GM21367 (cell line): ENCODE measurements at regions not wholly inside any gene's neighbourhood (a gene's known extent, or its start where the extent isn't known, plus 50 kb on each side); places are given as distances from the start of the nearest gene placed in this dataset.
"Not testable (repeated sequence)": the region's sequence is repeated elsewhere in the genome, so short reads cannot be mapped to it uniquely, and the experiment has no call there.

Experiments used
- ATAC-seq: cut with Tn5 transposase; IDR thresholded peaks from one replicate; pipeline ENCODE4 v1.9.1; 2021; ENCODE audit not compliant: unreplicated experiment

DNA sequence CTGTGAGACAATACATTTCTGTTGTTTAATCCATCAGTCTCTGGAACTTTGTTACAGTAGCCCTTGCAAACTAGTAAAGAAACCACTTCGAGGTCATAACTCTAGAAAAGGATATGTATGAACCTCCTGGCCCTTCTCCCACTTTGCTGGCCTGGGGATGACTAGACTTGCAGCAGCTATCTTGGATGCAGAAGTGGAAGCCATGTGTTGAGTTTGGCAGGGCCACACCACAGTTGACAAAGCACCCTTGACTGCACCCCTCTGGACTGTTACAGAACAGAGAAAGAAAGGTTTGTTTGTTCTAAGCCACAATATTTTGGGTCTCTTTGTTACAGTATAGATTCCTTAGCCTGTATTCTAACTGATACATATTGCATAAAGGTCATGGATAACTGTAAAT lies 183.2 kb upstream of the TAS2R1 start:
- no peak for ATAC-seq

DNA sequence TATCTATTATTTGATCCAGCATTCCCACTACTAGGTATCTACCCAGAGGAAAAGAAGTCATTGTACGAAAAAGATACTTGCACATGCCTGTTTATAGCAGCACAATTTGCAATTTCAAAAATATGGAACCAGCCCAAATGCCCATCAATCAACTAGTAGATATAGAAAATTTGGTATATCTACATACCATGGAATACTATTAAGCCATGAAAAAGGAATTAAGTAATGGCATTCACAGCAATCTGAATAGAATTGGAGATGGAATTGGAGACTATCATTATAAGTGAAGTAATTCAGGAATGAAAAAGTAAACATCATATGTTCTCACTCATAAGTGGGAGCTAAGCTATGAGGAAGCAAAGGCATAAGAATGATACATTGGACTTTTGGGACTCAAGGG lies 177.2 kb upstream of the TAS2R1 start:
- ATAC-seq: not testable (repeated sequence)

DNA sequence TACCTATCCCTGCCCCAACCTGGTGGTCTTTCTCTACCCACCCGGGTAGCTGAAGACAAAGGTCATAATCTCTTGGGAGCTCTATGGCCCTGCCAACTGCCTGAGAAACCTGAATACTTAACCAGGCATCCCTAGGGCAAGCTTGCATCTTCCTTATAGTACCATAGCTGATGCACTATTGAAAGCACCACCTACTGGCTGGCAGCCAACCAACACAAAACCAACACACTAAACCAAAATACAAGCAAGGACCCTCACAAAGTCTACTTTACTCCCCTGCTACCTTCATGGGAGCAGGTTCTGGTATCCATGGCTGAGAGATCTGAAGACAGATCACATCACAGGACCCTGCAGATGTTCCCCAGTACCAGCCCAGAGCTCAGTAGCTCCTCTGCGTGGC lies 171.8 kb upstream of the TAS2R1 start:
- ATAC-seq: no peak

DNA sequence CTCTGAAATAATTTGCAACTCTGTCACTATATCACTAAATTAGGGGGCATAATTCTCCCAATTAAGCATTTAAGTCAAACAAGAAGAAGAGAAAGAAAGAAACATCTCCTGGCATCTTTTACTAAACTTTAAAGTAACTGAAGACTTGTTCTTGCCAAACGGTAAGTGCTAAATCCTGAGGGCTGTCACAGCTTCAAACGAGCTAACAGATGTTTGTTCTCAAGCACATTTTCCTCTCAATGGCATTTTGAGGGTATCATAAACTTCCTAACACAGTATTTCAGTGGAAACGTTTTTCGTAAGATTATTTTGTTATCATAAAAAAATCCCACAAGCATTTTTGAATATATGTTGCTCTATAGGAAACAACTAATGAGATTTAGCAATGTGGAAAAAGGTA lies 169.5 kb upstream of the TAS2R1 start:
- no peak for ATAC-seq

DNA sequence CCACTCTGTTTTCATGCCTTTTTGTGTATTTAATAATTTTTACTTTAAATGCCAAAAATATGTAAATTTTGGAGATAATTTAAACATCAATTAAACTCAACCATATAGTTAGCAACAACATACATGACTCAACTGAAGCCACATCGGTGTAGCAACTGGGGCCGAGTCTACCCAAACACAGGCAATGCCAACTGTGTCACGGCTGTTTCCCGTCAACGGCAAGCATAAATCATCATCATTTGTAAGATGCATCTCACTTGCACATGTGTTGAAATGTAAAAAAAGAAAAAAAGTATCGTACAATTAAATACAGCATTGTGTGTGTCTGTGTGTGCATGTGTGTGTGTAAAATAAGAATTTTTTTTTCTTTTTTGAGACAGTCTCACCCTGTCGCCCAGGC lies 160.1 kb upstream of the TAS2R1 start:
- no peak for ATAC-seq

DNA sequence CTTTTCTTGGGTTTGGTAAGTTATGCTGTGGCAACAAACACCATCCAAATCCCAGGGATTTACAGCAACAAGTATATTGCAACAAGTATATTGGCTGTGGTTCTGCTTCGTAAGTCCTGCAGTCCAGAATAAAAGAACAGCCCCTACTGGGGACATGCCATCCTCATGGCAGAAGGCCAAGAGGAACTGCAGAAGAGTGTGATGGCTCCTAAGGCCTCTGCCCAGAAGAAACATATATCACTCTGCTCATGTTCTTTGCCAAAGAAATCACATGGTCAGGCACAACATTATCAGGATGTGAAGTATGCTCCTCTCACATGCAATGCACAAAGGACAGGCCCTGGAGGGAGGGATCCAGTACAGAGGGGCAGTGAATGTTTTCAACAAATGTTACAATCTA lies 159.6 kb upstream of the TAS2R1 start:
- ATAC-seq: no peak

DNA sequence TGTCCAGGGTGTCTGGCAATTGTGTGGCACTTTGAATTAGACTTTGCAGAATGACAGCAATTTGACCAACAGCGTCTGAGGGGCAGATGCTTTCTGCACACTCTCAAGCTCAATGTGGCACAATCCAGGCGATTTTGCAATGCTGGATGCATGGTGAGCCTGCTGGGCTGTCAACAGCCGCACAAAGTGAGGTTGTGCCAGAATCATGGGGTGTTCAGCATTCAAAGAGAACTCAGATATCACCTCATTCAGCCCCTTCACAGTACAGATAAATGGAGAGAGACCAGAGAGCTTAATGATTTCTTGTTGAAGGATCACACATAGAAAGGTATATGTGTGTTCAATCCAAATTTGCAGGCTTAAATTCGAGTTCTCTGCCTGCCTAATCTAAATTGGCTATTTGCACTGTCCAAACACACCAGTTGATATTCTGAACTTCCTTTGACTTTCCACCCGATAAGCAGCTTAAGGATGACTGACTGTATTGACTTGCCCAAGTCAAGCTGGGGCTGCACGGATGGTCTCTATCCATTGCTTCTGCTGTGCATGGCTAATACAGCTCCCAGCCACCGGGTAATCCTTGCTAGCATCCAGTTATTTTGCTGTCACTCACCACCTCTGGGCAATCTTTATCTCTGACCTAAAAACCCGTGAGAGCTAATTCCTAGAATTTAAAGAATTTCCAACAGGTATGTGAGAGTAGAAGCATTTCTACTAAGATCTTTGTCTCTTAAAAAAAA lies 157.9 kb upstream of the TAS2R1 start:
- no peak for ATAC-seq

DNA sequence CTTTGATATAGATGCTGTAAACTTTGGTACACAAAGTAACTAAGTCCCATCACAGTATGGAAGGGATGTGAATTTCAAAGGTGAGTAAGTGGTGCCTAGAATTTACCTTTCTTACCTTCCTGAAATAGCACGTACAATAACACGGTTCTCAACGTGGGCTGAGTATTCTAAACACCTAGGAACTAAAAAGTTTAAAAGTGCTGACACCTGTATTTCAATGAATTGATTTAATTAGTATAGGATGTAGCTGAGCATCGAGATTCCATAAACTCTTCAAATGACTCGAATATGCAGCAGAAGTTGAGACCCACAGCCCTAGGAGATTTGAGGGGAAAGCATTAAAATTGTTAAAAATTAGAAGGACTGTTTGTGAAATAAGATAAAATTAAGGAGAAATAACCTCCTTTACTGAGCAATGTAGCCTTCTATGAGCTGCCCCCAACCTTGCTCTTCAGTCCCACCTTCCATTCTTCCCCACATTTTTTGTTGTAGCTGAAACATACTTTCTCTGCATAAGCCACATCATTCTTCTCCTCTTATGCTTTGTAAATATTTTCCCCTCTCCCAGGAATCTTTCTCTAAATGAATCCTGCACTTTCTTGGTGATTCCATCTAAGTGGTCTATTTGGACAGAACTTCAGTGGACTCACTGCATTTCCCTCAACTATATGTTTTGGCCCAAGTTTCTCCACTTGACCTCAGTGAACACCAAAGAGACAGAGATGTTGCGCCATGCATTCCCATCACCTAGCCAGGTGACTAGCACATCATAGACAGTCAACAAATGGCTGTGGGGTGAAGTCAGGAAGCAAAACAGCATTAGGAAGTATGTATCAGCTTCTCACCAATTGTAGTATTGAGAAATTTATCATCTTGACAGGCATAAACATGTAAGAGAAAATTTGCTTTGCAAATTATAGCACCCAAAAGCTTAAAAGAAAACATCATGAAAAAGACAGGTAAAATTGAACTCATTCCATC lies 156.5 kb upstream of the TAS2R1 start:
- no peak for ATAC-seq

DNA sequence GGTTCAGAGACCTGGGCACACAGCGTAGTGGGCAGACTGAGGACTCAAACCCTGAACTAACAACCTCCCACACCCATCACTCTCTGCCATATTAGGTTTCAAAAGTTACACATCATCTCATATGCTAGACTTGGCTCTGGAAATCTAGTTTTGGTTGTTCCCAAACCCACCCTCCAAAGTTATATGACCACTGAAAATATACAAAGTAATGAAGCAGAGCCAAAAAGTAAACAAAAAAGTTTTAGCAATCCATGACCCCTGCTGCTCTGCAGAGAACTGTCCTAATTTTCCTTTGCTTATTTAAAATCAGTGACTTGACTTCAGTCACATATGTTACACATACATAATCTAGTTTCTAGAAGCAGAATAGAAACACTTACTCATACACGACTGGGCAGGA lies 155.6 kb upstream of the TAS2R1 start:
- no peak for ATAC-seq

DNA sequence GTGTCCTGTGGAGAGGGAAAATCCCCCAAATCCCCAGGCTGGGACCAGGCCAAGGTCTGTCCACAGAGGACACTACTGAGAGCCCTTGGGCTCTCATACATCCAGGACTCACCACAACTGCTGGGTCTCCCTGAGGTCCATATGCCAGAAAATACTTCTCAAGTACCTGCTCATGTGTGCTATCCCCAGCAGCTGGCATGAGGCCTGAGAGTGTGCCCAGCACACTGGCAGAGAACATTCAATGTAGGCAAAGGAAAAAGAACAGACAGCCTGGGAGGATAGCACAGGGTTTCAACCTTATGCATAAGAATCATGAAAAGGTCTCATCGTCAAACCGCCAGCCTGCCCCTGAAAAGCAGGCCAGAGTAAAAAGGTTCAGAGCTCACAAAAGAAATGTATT lies 154.1 kb upstream of the TAS2R1 start:
- ATAC-seq: no peak

DNA sequence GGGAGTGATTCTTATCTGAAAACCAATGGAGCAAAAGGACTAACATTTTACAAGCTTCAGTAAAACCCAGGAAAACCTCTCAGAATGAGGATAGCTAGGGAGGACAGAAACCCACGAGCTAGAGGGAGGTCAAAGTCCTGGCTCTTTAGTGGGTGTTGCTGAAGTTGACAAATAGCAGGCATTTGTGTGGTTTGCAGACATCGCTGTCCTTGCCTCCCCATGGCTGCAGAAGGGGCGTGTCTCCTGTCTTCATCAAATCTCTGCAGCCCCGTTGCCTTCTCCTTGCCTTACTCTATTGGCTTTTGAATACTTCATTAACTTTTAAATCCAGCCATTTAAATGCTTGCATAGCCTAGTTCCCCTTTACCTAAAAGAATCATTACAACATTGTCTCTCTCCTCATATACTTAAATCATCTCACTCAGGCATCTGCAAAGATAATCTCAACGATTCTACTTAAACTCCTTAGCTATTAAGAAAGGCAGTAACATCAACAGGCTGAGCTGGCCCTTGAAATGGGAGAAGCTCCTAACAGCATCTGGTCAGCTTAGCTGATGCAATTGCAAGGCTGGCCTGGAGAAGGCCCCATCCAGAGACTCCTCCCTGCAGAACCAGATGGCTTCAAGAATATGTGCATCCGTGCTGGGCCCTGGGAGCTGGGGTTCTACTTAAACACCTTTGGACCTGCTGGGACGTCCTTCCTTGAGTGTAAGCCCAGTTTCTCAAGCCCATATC lies 152.8 kb upstream of the TAS2R1 start:
- no peak for ATAC-seq

DNA sequence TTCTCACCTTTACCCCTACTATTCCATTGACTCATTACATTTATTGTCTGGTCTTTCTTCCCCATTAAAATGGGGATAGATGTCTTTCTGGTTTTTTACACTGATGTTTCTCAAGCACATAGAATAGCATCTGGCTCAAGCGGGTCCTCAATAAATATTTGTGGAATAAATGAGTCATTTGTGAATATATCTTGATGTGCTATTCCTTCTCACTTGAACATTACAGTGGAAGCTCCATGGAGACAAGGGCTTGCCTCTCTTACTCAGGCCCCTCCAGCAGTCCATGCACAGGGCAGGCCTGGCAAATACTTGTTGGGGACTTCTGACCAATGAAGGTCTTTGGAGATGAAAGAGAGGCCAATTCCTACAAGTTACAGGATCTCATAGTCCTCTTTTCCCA lies 151.7 kb upstream of the TAS2R1 start:
- no peak for ATAC-seq

DNA sequence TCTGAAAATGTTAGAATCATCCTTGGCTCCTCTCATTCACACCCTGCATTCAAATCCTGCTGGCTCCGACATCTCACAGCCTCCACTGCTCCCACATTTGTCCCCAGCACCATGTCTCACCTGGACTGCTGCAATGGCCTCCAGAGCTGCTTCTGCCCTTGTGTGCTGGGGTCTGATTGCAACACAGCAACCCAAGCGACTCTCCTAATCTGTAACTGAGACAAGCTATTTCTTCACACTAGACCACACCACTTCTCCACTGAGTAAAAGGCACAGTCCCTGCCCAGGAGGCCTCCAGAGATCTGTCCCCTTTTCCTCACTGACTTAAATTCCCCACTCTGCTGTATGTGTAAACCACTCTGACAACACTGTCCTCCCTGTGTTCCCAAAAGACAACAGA lies 151.1 kb upstream of the TAS2R1 start:
- ATAC-seq: no peak

DNA sequence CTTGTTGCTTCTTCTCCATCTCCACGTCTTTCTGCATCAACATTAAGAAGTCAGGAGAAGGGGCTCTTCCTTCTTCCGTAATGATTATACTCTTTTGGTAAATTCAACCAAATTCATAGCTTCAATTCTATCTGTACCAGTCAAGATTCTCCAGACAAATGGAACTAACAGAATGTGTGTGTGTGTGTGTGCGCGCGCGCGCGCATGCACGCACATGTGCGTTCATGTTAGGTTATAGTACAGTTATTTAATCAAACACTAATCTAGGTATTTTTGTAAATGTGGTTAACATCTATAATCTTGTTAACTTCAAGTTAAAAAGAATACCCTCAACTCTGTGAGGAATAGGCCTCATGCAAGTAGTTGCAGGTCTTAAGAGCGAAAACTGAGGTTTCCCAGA lies 150.3 kb upstream of the TAS2R1 start:
- no peak for ATAC-seq

DNA sequence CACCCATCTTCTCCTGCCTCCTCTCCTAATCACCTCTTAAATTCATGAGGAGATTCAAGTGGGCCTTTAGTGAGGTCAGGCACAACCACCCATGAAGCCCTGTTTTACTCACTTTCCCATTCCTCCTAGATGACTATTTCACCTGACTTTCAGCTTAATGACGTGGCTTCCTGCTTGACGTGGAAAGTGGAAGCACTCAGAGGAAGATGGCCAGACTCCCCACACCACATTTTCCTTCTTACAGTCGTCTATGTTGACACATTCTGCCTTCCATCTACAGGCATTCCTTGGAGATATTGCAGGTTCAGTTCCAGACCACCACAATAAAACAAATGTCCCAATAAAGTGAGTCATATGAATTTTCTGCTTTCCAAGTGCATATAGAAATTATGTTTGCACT lies 146.4 kb upstream of the TAS2R1 start:
- no peak for ATAC-seq

DNA sequence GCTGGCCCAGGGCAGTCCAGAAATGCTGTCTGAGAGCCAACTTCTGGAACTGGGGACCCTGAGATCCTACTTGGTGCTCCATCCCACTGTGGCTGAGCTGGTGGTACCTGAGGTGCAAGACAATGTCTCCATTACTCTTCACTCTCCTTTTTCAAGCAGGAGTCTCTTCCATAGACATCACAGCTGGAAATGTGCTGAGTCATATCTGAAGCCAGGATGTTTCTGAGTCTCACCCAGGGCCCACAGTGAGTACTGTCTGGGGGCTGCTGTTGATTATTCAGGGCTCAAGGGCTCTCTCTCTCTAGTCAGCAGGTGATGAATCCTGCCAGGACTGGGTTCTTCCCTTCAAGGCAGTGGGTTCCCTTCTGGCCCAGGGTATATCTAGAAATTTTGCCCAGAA lies 145.2 kb upstream of the TAS2R1 start:
- no peak for ATAC-seq

DNA sequence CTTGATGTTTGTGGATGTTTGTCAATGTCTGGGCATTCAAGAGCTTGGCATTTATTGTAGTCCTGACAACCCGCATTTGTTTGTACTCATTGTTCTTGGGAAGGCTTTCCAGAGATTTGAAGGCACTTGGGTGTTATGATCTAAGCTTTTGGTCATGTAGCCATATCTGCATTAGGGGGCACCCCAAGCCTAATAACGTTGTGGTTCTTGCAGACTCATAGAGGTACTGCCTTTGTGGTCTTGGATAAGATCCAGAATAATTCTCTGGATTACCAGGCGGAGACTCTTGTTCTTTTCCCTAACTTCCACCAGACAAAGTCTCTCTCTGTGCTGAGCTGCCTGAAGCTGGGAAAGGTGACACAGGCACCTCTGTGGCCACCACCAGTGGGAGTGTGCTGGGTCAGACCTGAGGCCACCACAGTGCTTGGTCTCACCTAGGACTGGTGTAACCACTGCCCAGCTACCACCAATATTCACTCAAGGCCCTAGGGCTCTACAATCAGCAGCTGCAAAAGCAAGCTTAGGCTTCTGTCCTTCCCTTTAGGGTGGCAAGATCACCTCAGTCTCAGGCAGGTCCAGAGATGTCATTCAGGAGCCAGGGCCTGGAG lies 144.4 kb upstream of the TAS2R1 start:
- ATAC-seq: no peak

DNA sequence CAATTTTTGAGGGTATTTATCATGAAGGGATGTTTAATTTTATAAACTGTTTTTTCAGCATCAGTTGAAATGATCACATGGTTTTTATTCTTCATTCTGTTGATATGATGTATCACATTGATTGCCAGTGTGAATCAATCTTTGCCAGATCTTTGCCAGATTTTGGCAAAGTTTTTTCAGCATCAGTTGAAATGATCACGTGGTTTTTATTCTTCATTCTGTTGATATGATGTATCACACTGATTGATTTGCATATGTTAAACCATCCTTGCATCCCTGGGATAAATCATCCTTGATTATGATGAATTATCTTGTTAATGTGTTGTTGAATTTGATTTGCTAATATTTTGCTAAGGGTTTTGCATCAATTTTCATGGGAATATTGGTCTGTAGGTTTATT lies 140.9 kb upstream of the TAS2R1 start:
- no peak for ATAC-seq

DNA sequence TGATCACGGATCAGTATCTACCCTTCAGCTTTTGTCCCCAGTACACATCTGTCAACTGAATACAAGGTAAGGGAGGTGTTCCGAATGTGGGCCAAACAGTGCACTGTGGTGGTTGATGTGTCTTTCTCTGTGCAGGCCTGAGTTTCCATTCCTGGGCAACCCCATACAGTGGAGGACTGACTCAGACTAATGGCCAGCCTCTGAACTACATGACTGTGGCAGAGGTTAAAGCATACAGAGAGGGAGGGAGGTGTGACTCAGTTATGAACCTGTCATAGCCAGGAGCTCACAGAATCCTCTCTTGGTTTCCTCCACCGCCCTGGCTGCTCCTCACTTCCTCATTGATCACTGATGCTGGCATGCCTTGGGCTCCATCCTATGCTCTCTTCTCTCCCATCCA lies 136.4 kb upstream of the TAS2R1 start:
- ATAC-seq: no peak

DNA sequence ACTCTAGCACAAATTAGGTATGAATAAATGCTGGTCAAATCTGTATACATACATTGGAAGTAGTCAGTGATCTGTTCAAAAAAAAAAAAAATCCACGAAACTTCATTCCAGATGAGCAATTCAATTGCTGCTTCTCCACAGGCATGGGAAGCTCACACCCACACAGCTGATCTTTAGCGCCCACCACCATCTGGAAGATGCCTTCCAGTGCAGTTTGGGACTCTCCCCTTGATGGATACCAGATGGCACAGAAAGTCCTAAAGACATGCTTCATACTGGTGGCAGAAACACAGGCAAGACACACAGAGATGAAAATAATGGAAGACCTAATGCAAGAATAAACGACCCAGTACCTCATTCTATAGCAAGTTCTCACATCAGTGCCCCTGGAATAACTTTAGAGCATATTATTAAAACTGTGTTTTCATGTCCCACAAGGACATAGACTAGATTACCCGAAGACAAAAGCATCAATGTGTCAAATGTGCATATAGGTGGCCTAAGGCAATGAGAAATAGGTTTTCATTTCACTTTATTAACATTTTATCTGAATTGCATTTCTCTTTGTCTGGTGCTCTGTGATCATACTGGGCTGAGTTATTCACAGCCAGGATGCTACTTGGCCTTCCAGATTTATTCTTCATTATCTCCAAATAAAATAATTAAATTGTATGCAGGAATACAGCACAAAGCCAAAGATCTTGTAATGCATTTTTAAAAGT lies 135.4 kb upstream of the TAS2R1 start:
- no peak for ATAC-seq

DNA sequence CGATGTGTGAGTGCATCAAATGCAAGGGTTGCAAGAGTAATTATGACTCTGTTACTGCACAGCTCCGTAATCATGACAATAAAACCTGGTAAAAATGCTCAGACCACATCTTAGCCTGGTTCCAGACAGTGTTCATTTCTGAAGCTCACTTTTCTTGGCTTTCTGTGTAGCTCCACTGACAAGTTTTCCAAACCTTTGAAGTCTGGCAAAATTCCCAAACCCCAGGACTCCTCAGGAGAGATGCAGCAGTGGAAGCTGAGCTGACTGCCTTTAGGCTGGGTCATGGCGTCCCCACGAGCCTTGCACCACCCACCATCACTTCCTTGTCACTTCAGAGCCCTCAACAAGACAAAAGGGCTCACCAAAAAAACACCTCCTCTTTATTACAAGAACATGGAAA lies 131.6 kb upstream of the TAS2R1 start:
- no peak for ATAC-seq
